LNCaP clone FGC (cell line): ENCODE measurements at regions not wholly inside any gene's neighbourhood (a gene's known extent, or its start where the extent isn't known, plus 50 kb on each side); places are given as distances from the start of the nearest gene placed in this dataset.

Source experiments
- DNase-seq: peaks from one replicate; pipeline ENCODE4 v3.0.0-alpha.2; 2011; ENCODE audit warnings: low read depth
- H3K4me3 ChIP-seq: 2 replicates; pipeline ENCODE4 v1.5.1; 2011; ENCODE audit warnings: mild to moderate bottlenecking, low read depth, low read length, control low read depth
- TF ChIP-seq, protein P1 (sequence below): IDR thresholded peaks from 2 replicates; pipeline ENCODE4 v1.5.1; 2012; ENCODE audit warnings: mild to moderate bottlenecking; ENCODE audit not compliant: control insufficient read depth, insufficient read depth; ENCODE audit errors: extremely low read depth

DNA sequence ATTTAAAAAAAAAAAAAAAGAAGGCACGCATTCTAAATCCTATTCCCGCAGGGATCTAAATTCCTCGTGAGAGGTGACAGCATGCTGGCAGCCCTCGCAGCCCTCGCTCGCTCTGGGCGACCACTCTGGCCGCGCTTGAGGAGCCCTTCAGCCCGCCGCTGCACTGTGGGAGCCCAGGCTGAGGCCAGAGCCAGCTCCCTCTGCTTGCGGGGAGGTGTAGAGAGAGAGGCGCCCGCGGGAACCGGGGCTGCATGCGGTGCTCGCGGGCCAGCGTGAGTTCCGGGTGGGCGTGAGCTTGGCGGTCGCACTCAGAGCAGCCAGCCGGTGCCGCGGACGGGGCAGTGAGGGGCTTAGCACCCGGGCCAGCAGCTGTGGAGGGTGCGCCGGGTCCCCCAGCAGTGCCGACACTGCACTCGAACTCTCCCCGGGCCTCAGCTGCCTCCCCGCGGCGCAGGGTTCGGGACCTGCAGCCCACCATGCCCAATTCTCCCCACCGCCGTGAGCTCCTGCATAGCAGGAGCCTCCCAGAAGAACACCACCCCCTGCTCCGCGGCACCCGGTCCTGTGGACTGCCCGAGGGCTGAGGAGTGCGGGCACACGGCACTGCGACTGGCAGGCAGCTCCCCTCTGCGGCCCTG lies 553.9 kb downstream of the LMO7 start:
- H3K4me3 ChIP-seq = no peak overlapping the region
- DNase-seq = no peak
- TF ChIP-seq, protein P1, sequence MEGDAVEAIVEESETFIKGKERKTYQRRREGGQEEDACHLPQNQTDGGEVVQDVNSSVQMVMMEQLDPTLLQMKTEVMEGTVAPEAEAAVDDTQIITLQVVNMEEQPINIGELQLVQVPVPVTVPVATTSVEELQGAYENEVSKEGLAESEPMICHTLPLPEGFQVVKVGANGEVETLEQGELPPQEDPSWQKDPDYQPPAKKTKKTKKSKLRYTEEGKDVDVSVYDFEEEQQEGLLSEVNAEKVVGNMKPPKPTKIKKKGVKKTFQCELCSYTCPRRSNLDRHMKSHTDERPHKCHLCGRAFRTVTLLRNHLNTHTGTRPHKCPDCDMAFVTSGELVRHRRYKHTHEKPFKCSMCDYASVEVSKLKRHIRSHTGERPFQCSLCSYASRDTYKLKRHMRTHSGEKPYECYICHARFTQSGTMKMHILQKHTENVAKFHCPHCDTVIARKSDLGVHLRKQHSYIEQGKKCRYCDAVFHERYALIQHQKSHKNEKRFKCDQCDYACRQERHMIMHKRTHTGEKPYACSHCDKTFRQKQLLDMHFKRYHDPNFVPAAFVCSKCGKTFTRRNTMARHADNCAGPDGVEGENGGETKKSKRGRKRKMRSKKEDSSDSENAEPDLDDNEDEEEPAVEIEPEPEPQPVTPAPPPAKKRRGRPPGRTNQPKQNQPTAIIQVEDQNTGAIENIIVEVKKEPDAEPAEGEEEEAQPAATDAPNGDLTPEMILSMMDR = no peak

DNA sequence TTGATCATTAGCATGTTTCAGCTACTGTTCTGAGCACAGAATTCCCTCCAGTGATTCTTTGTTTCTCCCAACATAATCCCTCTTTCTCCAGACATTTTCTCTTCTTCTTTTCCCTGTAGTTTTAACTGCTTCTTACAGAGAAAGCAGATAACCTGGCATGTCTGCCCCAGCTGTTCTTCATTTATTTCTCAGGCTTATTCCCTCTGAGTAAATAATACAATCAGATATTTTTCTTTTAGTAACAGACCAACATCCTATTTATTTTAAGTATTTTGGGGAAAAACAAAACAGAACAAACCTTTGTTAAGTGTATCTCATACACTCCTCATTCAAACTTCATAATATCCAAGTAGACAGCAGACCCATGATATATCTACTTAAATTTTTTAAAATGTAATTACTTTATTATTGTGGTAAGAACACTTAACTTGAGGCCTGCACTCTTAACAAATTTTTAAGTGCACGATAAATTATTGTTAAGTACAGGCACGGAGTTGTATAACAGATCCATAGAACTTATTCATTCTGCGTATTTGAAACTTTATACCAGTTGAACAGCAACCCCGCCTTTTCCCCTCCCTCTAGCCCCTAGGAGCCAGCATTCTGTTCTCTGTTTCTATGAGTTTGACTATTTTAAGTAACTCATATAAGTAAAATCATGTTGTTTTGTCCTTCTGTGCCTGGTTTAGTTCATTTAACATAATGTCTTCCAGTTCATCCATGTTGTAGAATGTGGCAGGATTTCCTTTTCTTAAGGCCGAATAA lies 540.0 kb downstream of the LMO7 start:
- no peak overlapping the region for H3K4me3 ChIP-seq
- TF ChIP-seq, protein P1 = no peak
- DNase-seq = no peak

GRCh38 chr13:76168661-76169060 lies 532.5 kb downstream of the LMO7 start:
- H3K4me3 ChIP-seq = no peak overlapping the region
- TF ChIP-seq, protein P1 = no peak
- DNase-seq = no peak

- TF ChIP-seq, protein P1 = no peak
- DNase-seq = no peak
- no peak overlapping the region for H3K4me3 ChIP-seq
Observed at GRCh38 chr13:76164290-76164689, 528.2 kb downstream of the LMO7 start.

DNA sequence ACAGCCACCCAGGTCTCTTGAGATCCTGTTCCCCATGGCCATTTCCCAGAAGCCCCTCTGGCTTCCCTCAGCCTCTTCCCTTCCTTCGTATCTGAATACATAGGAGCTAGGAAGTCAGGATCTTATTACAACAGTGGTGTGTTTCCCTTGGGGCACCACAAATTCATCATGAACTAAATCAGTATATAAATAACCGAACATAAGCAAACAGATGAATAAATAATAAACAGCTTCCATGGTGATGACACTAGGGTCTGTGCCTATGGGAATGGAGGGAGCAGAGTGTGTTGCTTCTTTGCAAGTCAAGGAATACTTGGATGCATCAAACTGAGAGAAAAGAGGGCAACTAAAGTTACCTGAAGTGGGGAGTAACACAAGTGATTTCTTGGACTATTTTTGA lies 527.6 kb downstream of the LMO7 start:
- TF ChIP-seq, protein P1 = no peak
- no peak overlapping the region for H3K4me3 ChIP-seq
- DNase-seq = no peak

DNA sequence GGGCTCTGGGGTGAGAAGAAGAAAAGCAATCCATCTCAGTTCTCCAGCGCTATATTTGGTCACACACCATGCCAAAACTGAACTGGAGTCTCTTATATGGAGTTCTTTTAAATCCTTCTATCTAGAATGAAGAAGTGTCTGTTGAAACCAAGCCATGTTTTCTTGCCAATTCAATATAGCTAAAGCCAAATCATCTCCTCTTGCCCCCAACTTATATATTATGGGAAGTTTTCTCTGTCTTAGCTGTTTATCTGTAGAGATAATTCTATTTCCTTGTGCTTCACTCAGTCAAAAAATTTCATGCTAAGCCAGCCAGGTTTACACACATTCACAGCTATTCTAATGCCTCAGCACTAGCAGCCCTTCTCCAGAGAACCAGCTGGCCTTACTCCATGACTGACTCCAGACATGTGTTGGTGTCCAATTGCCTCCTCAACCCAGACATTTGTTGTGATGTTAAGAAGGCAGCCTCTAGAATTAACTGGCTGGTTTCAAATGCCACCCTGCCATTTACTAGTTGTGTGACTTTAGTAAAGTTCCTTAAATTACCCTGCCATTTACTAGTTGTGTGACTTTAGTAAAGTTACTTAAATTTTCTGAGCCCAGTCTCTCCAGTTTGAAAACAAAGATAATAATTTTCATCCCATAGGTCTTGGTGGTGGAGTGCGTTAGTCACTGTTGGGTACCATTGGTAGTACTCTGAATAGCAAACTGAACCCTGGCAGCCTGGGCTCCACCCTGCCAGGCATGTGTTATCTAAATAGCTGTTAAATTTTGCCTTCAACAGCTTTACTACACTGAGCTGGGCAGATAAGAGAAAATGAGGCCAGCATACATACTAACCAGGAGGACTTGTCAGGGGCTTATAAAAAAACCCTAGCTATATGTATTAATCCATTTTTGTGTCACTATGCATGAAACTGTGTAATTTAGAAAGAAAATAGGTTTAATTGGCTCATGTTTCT lies 525.1 kb downstream of the LMO7 start:
- no peak for DNase-seq
- no peak overlapping the region for H3K4me3 ChIP-seq
- TF ChIP-seq, protein P1 = no peak
